Stimulated activated effector memory CD8-positive, alpha-beta T cell treated with anti-CD3 and anti-CD28 coated beads, Interleukin-12 subunit alpha, Interleukin-12 subunit beta, amount 100 ng/mL, for 72 hours (primary cell): ENCODE measurements at regions not wholly inside any gene's neighbourhood (a gene's known extent, or its start where the extent isn't known, plus 50 kb on each side); places are given as distances from the start of the nearest gene placed in this dataset.
"Not testable (repeated sequence)": the region's sequence is repeated elsewhere in the genome, so short reads cannot be mapped to it uniquely, and the experiment has no call there.

Experiments
- ATAC-seq: fragments of 150-1000 bp; cut with Tn5 transposase; 2 replicates; pipeline ENCODE4 v1.10.0; 2021
- DNase-seq, 2 donors: peaks; one replicate each; pipeline ENCODE4 v3.0.0; 2021 to 2022; ENCODE audit warnings: low spot score in 2 of 2
- H3K27ac Mint-ChIP-seq: one replicate; pipeline ENCODE4 v1.8.0; 2022; ENCODE audit warnings: mild to moderate bottlenecking, mixed read lengths
- H3K36me3 Mint-ChIP-seq: one replicate; pipeline ENCODE4 v1.8.0; 2022; ENCODE audit warnings: mild to moderate bottlenecking, mixed read lengths
- H3K4me1 Mint-ChIP-seq: one replicate; pipeline ENCODE4 v1.8.0; 2022; ENCODE audit warnings: mixed read lengths
- H3K4me3 Mint-ChIP-seq: one replicate; pipeline ENCODE4 v1.8.0; 2022; ENCODE audit warnings: mild to moderate bottlenecking, mixed read lengths
- H3K9me3 Mint-ChIP-seq: one replicate; pipeline ENCODE4 v1.8.0; 2022; ENCODE audit warnings: mixed read lengths

DNA sequence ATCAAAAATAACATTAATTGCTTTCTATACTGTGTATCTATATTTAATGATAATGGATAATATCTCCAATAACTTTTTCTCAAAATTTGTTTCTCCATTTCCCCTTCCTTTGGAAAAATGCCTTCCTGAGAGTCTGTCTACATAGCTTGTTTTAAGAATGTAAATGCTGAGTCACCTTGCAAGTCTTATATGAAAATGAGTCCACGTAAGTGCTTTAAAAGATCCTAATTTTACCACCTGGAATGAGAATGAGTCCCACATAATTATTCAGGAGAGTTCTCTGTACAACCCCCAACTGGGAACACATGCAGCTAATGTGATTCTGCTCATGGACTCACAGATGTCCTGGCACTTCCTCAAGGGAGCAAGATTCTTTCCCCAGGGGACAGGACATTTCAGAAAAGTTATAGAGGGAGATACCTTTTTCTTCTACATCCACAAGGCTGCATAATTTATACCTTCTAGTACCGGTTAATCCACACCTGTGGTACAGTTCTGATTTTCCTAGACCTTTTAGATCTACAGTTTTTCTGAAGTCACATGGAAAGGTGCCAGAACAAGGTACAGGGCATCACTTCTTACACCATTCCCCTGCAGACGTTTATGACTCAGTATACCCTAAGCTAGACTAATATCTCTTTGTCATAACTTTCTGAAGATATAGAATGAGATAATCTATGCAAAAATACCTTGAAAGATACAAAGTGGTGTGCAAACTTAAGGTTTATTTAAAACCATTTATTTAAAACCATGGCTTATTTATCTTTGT, 314.1 kb downstream of the CETN3 start:
- Mint-ChIP-seq H3K36me3 (no peaks in the 10 kb centered on the region), H3K4me3 (no peak overlapping the region), H3K27ac (no peak overlapping the region), H3K9me3 (peaks cover 7% of the 10 kb centered on the region), H3K4me1 (no peaks in the 10 kb centered on the region)
- DNase-seq (no peak), ATAC-seq (no peak)

DNA sequence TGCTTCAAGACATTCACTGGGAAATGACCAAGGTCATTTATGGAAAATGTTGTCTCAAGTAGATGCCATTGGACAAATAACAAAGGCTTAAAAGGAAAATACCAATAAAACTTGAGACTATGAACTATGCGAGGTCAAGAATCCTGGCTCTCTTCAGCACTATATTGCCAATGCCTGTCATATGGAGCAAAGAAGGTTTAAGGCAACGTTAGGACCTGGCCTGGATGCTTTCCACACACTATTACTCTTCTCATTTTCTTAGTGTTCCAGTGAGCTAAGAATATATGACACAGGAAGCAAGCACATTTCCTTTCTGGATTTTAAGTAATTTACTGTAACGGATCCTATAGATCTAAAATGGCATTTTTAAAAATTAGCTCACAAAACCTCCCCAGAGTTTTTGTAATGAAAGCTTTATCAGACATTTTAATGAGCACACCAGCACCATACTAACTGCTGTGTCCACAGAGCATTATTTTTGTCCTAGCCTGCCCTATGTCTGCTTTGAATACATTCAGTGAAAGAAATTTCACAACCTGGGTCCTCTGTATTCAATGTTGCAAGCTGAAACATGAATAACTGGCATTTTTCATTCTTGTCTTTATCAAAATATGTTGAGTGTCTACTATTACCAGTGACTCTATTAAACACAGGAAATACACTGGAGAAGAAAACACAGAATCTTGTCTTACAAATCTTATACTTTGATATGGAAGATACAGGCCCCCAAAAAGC, 315.6 kb downstream of the CETN3 start:
- Mint-ChIP-seq H3K36me3 (no peaks in the 10 kb centered on the region), H3K27ac (no peak overlapping the region), H3K4me1 (no peaks in the 10 kb centered on the region), H3K4me3 (no peak overlapping the region), H3K9me3 (peaks cover 11% of the 10 kb centered on the region)
- ATAC-seq (no peak), DNase-seq (no peak)

DNA sequence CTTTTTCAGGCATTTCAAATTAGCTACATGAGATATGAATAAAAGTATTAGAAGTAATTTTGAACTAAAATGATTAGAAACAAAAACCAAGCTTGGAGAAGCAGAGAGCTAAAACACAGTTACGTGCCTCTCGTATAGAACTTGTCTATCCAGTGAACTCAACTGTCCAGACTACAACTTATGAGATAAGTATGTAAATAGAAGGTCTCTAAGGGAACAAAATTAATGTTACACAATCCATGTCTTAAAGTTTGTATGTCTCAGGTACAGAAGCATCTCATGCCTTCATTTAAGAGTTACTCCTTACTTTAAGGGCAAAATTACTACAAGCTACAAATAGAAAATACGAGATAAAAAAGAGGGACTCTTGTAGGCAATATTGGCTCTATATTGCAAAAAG, 316.8 kb downstream of the CETN3 start:
- H3K9me3 Mint-ChIP-seq: peaks cover 14% of the 10 kb centered on the region
- DNase-seq (no peak), ATAC-seq (no peak)
- H3K36me3 Mint-ChIP-seq: no peaks in the 10 kb centered on the region
- no peak overlapping the region for H3K27ac Mint-ChIP-seq
- no peaks in the 10 kb centered on the region for H3K4me1 Mint-ChIP-seq
- H3K4me3 Mint-ChIP-seq: no peak overlapping the region

DNA sequence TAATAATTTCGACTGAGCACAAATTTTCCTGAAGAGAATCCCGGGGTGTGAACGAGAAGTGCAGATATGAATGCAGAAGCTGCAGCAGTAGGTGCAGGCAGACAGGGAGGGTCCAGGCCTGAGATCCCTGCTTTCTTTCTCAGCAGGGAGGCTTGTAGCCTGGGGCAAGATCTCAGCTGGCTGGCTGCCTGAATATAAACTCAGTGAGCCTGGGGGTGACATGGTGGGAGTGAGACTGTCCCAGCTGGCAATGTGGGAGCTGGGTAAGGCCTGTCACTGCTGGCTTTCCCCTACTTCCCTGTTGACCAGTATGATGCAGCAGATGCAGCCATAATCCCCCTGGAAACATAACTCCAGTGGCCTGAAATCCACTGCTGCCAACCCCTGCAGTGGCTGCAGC, 325.2 kb downstream of the CETN3 start:
- no peak for DNase-seq
- Mint-ChIP-seq H3K4me1 (no peaks in the 10 kb centered on the region), H3K4me3 (no peak overlapping the region), H3K27ac (no peak overlapping the region), H3K36me3 (no peaks in the 10 kb centered on the region), H3K9me3 (peaks cover 13% of the 10 kb centered on the region)
- ATAC-seq: no peak

DNA sequence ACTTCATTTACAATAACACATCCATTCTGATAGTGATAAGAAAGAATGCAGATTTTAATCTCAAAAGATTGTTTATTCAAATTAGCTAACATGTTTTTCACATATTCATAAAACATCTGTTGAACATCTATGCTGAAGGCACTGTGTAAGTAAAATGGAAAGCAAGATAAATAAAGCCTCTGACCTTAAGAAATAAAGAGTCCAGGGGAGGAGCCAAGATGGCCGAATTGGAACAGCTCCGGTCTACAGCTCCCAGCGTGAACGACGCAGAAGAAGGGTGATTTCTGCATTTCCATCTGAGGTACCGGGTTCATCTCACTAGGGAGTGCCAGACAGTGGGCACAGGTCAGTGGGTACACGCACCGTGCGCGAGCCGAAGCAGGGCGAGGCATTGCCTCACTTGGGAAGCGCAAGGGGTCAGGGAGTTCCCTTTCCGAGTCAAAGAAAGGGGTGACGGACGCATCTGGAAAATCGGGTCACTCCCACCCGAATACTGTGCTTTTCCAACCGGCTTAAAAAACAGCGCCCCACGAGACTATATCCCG, 336.5 kb downstream of the CETN3 start:
- ATAC-seq, H3K9me3 Mint-ChIP-seq, H3K4me1 Mint-ChIP-seq: not testable (repeated sequence)

DNA sequence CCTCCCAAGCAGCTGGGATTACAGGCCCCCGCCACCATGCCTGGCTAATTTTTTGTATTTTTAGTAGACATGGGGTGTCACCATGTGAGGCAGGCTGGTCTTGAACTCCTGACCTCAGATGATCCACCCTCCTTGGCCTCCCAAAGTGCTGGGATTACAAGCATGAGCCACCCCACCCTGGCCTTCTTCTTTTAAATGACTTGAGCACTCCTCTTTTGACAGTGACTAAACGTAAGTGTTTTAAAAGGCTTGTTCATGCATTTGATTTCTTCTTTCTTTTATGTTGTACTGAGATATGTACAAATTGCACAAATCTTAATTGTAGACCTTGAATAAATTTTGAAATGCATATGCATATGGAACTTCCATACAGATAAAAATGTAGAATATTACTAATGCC, 337.9 kb downstream of the CETN3 start:
- Mint-ChIP-seq H3K36me3 (no peaks in the 10 kb centered on the region), H3K4me3 (no peak overlapping the region), H3K4me1 (no peaks in the 10 kb centered on the region), H3K27ac (no peak overlapping the region), H3K9me3 (peaks cover 7% of the 10 kb centered on the region)
- no peak for ATAC-seq
- DNase-seq: no peak

More for the DNA sequence above, 336.5 kb downstream of the CETN3 start:
- H3K27ac Mint-ChIP-seq, H3K4me3 Mint-ChIP-seq, H3K36me3 Mint-ChIP-seq, DNase-seq: not testable (repeated sequence)

DNA sequence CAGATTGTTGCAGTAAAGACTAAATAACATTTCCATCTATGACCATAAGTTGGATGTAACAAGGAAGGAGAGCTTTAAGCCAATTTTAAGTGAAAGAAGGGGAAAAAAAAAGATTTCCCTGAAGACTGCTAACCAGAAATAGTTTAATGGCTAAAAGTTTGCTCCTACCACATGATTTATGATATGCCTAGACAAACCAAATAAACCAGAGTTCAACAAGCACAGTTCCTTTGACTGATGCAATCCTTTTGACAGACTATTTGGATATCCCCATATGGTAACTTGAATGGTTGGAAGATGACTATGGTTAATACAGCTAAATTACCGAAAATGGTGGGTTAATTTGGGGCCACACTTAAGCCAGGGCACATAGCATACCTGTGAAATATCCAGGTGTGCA, 338.5 kb downstream of the CETN3 start:
- DNase-seq (no peak), ATAC-seq (no peak)
- H3K9me3 Mint-ChIP-seq: peaks cover 7% of the 10 kb centered on the region
- H3K4me3 Mint-ChIP-seq: no peak overlapping the region
- no peaks in the 10 kb centered on the region for H3K36me3 Mint-ChIP-seq
- no peaks in the 10 kb centered on the region for H3K4me1 Mint-ChIP-seq
- H3K27ac Mint-ChIP-seq: no peak overlapping the region

DNA sequence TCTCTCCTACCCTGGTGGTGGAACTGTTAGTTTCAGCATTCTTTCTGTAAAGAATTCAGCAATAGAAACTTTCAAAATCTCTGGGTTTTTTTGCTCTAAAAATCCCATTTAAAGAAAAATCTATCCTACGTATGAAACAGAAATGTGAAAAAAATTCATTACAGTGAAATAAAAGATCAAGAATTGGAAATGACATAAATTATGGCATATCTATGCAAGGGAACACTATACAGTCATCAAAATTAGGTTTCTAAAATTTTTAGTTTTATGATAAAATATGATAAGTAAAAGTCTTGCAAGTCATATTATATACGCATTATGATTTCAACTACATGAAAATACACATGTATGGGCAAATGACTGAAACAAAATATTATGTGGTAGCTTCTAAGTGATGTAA, 342.6 kb downstream of the CETN3 start:
- peaks cover 2% of the 10 kb centered on the region for H3K9me3 Mint-ChIP-seq
- H3K4me3 Mint-ChIP-seq: no peak overlapping the region
- DNase-seq (no peak), ATAC-seq (no peak)
- no peak overlapping the region for H3K27ac Mint-ChIP-seq
- H3K36me3 Mint-ChIP-seq: no peaks in the 10 kb centered on the region
- H3K4me1 Mint-ChIP-seq: no peaks in the 10 kb centered on the region

DNA sequence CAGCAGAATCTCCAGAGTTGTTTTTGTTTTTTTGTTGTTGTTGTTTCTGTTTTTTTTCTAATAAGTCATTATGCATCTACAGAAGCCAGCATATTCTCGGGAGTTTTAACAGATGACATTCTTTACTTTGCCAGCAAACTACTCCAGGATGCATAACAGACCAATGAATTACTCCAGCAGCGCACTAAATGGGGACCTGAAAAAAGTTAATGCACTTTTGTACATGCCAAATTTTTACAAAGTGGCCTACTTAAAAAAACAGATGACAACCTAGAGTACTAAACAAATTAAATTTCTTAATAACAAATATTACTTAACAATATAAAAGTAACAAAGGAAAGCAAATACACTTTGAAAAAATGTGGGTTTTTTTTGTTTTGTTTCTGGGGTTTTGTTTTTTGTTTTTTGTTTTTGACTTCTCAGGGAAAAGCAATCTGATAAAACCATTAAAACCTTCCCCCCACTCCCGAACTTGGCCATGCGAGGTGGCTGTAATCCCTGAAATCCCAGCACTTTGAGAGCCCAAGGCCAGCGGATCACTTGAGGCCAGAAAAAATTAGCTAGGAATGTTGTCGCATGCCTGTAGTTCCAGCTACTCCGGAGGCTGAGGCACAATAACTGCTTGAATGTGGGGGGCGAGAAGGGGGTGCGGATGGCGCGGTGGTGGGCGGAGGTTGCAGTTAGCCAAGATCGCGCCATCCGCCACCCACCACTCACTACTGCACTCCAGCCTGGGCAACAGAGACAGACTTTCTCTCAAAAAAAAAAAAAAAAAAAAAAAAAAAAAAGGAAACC, 352.4 kb downstream of the CETN3 start:
- Mint-ChIP-seq H3K9me3 (peaks cover 10% of the 10 kb centered on the region), H3K4me3 (no peak overlapping the region), H3K36me3 (no peaks in the 10 kb centered on the region), H3K27ac (no peak overlapping the region), H3K4me1 (no peaks in the 10 kb centered on the region)
- ATAC-seq (no peak), DNase-seq (no peak)

DNA sequence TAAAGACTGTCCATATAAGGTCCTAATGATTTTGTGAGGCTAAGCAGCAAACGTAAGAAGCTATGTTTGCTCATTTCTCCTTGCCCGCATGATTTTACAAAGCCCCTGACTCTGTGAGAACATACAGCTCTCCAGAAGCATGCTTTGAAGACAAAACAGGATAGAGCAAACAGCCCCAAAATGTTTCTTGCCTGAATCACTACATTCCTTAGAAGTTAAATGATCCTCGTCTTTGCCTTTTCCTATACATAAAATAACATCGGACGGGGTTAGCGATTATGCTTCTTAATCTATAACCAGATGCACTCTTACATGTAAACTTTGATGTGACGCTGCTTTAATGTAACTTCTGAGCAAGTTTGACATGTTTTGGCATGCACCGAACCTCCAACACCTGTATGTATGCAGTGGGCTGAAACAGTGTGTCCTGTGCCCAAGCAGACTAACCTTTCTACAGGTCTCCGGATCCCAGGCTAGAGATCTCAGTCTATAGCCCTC, 353.7 kb downstream of the CETN3 start:
- no peaks in the 10 kb centered on the region for H3K36me3 Mint-ChIP-seq
- H3K27ac Mint-ChIP-seq: no peak overlapping the region
- H3K4me3 Mint-ChIP-seq: no peak overlapping the region
- H3K9me3 Mint-ChIP-seq: peaks cover 5% of the 10 kb centered on the region
- no peak for ATAC-seq
- no peak for DNase-seq
- no peaks in the 10 kb centered on the region for H3K4me1 Mint-ChIP-seq

DNA sequence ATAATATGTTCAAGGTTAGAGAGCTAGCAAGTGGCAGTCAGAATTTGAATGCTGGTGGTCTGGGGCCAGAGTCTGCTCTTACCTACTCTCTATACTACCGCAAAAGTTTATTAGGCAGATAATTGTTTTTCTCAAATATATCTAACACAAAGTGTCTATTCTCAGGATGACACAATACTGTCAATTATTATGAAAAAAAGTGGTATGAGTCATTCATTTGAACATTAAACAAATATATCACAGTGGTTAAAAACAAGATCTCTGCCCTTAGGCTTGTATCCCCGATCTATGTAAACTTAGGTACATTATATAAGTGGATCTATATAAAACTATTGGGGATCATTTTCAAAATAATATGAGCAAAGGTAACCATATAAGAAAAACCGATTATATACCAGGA, 354.9 kb downstream of the CETN3 start:
- Mint-ChIP-seq H3K4me3 (no peak overlapping the region), H3K27ac (no peak overlapping the region), H3K36me3 (no peaks in the 10 kb centered on the region), H3K9me3 (no peaks in the 10 kb centered on the region), H3K4me1 (no peaks in the 10 kb centered on the region)
- ATAC-seq: no peak
- DNase-seq: no peak

DNA sequence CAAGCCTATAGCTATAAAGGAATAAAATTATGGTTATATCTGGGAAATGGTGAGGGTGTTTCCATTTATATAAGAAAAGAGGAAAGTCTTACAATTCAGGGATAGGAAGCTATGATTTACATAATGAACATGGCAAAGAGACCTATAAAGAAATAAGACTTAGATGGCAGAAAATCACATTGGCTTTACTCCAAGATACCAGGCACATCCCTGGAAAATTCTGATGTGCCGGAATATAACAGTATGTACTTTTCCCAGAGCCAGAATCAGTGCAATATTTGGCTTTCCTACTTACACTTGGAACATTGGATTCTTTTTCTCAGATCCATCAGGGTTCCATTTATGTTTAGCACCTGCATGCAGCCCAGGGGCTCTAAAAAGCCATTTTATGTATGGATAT, 357.8 kb downstream of the CETN3 start:
- Mint-ChIP-seq H3K4me3 (no peak overlapping the region), H3K4me1 (no peaks in the 10 kb centered on the region), H3K36me3 (no peaks in the 10 kb centered on the region), H3K27ac (no peak overlapping the region), H3K9me3 (peaks cover 3% of the 10 kb centered on the region)
- DNase-seq (no peak), ATAC-seq (no peak)

DNA sequence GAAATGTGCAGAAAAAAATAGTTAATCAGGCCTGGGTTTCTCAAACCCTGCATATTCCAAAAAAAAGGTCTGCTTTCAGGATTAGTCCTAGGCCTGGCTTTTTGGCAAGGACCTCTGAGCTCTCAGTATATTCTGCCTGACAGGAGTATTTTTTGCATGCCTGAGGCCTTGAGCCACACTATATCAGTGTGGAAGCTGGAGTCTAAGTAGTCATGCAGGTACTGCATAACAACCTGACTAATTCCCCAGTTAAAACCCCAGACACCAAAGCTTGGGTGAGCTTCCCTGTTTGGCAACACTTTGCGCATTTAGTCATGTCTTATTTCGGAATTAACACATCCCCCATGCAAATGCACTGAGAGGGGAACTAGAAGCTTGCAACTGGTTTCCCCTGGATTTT, 359.5 kb downstream of the CETN3 start:
- H3K9me3 Mint-ChIP-seq: peaks cover 4% of the 10 kb centered on the region
- no peaks in the 10 kb centered on the region for H3K4me1 Mint-ChIP-seq
- DNase-seq (no peak), ATAC-seq (no peak)
- no peak overlapping the region for H3K4me3 Mint-ChIP-seq
- no peaks in the 10 kb centered on the region for H3K36me3 Mint-ChIP-seq
- H3K27ac Mint-ChIP-seq: no peak overlapping the region

DNA sequence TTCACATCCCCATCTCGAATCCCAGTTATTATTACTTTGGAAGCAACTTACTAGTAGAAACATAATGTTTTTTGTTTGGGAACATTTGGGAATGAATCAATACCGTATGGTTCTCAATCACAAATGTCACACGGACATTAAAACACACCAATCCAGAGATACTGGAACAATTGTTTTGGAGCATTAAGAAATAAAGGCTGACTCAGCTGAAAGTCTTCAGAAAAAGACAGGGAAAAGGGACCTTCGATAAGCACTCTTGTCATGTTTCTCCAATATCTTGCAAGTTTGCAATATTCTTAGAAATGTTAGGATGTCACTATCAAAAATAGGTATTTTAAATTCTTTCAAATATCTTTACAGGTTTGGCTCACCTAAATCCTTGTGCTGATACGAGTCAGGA, 362.4 kb downstream of the CETN3 start:
- DNase-seq (no peak), ATAC-seq (no peak)
- peaks cover 11% of the 10 kb centered on the region for H3K9me3 Mint-ChIP-seq
- H3K36me3 Mint-ChIP-seq: no peaks in the 10 kb centered on the region
- H3K27ac Mint-ChIP-seq: no peak overlapping the region
- no peak overlapping the region for H3K4me3 Mint-ChIP-seq
- no peaks in the 10 kb centered on the region for H3K4me1 Mint-ChIP-seq

DNA sequence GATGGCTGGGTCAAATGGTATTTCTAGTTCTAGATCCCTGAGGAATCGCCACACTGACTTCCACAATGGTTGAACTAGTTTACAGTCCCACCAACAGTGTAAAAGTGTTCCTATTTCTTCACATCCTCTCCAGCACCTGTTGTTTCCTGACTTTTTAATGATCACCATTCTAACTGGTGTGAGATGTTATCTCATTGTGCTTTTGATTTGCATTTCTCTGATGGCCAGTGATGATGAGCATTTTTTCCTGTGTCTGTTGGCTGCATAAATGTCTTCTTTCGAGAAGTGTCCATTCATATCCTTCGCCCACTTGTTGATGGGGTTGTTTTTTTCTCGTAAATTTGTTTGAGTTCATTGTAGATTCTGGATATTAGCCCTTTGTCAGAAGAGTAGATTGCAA, 369.5 kb downstream of the CETN3 start:
- not testable (repeated sequence) for H3K27ac Mint-ChIP-seq, H3K4me1 Mint-ChIP-seq, H3K9me3 Mint-ChIP-seq, H3K4me3 Mint-ChIP-seq, DNase-seq, H3K36me3 Mint-ChIP-seq, ATAC-seq
